NCI-H128 (cell line): ENCODE measurements at regions not wholly inside any gene's neighbourhood (a gene's known extent, or its start where the extent isn't known, plus 50 kb on each side); places are given as distances from the start of the nearest gene placed in this dataset.

ENCODE experiments used
- DNase-seq: peaks from one replicate; lab custom pipeline; 2025; ENCODE audit not compliant: unreplicated experiment; lab: John Stamatoyannopoulos, UW

- DNase-seq = no peak
Measured at GRCh38 chr4:67051000-67051789, 494.1 kb downstream of the CENPC start.

- DNase-seq = no peak
Measured at GRCh38 chr4:67049446-67049845, 495.9 kb downstream of the CENPC start.

GRCh38 chr4:67048530-67048929 is 496.8 kb downstream of the CENPC start:
- DNase-seq = no peak

GRCh38 chr4:67040315-67040714 is 505.0 kb downstream of the CENPC start:
- DNase-seq = no peak

- no peak for DNase-seq
Measured at GRCh38 chr4:67038228-67038566, 507.1 kb downstream of the CENPC start.

GRCh38 chr4:67037504-67038227 is 507.6 kb downstream of the CENPC start:
- no peak for DNase-seq

- DNase-seq = no peak
Measured at GRCh38 chr4:67036791-67037190, 508.5 kb downstream of the CENPC start.

GRCh38 chr4:67035986-67036385 is 509.3 kb downstream of the CENPC start:
- no peak for DNase-seq

- no peak for DNase-seq
Measured at GRCh38 chr4:67035501-67035900, 509.8 kb downstream of the CENPC start.

- no peak for DNase-seq
Measured at GRCh38 chr4:67030636-67031035, 514.7 kb downstream of the CENPC start.

GRCh38 chr4:67020438-67020797 is 524.9 kb downstream of the CENPC start:
- no peak for DNase-seq

GRCh38 chr4:67019686-67020437 is 525.4 kb downstream of the CENPC start:
- no peak for DNase-seq

GRCh38 chr4:67014592-67014991 is 530.7 kb downstream of the CENPC start:
- DNase-seq = no peak

GRCh38 chr4:67006791-67007190 is 538.5 kb downstream of the CENPC start:
- no peak for DNase-seq

GRCh38 chr4:66991521-66991920 is 553.8 kb downstream of the CENPC start:
- DNase-seq = no peak

GRCh38 chr4:66974665-66975064 is 570.6 kb downstream of the CENPC start:
- DNase-seq = no peak

- no peak for DNase-seq
Measured at GRCh38 chr4:66972087-66972486, 573.2 kb downstream of the CENPC start.

GRCh38 chr4:66964467-66964866 is 580.8 kb downstream of the CENPC start:
- no peak for DNase-seq

GRCh38 chr4:66963084-66963483 is 582.2 kb downstream of the CENPC start:
- DNase-seq = no peak

GRCh38 chr4:66959207-66959606 is 586.1 kb downstream of the CENPC start:
- no peak for DNase-seq

GRCh38 chr4:66956852-66957251 is 588.5 kb downstream of the CENPC start:
- no peak for DNase-seq

GRCh38 chr4:66956426-66956825 is 588.9 kb downstream of the CENPC start:
- no peak for DNase-seq
